Lung microvascular endothelial cell (primary cell): ENCODE measurements at regions not wholly inside any gene's neighbourhood (a gene's known extent, or its start where the extent isn't known, plus 50 kb on each side); places are given as distances from the start of the nearest gene placed in this dataset.
A peak's percentile ranks its signal among the peaks of the same experiment; 100 is the strongest.

ENCODE experiments used
- DNase-seq, 2 donors: peaks; one replicate each; pipeline versions ENCODE4 v3.0.0 to v3.0.0-alpha.2; 2010; ENCODE audit warnings: low read depth in 2 of 2

DNA sequence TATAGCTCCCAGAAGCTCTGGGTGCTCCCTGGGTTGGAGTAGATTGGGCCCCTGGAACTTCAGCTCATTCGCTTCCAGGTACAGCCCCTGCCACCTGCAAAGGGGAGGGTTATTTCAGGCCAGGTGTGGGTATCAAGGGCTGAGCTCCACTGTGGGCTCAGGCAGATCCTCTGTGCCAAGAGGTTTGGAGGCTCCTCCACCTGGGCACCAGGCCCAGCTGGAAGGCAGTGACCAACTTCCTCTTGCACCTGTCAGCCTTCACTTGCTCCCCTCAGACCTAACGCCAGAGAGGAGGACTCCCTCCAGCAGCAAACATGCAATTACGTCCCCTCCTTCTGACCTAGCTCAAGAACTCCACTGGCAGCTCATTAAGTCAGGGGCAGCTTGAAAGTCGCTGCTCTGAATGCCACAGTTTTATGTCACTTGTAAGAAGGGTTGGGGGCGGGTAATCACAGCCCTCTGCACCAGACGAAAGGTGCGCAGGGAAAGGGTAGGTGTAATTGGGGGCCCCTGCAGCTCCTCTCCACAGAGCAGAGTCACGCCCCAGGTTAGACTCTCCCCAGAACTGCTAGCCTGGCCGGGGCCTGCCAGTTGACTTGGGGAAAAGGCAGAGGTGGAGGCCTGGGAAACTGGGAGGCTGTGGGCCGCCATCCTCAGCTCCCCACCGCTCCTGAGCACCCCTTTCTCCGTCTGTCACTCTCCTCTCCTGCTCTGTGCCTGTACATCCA lies 125.0 kb upstream of the TMPRSS2 start:
- no peak for DNase-seq

- no peak for DNase-seq
Measured at GRCh38 chr21:41631564-41632461, 123.9 kb upstream of the TMPRSS2 start.

DNA sequence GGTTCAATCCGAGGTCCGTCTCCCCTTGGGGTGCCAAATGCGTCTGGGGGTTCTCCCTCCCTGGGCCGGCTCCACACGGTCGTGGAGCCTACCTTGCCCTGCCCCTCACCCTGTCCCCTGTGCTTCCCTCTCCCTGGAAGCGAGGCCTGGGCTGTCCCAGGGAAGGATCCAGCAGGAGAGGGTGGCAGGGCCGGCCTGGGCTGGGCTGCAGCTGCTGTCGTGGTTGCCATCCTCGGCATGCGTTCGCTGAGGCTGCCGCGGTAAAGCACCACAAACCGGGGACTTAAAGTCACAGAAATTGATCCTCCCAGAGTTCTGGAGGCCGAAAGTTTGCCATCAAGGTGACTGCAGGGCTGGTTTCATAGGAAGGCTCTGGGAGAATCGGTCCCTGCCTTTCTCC lies 123.0 kb upstream of the TMPRSS2 start:
- DNase-seq: no peak

DNA sequence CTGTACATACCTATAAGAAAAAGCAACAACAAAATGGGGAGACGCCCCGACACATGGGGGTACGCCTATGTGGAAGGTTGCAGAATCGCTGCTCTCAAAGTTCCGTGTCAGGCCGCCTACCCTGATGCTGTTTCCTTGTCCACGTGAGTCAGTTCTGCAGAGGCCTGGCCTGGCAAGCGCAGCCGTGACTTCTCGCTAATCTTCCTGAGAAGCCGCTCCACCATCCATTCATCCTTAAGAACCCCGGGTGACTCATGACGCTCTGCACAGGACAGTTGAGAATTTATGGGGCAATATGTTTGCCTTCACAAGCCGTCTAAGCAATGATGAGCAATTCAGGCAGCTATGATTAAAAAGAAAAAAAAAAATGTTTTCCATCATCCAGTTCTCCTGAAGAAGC lies 122.3 kb upstream of the TMPRSS2 start:
- DNase-seq: peak in 1 of 2 donors; percentile 14

- peak in 1 of 2 donors; percentile 45 for DNase-seq
Measured at GRCh38 chr21:41628256-41628655, 120.3 kb upstream of the TMPRSS2 start.

GRCh38 chr21:41627428-41627827 lies 119.5 kb upstream of the TMPRSS2 start:
- no peak for DNase-seq

DNA sequence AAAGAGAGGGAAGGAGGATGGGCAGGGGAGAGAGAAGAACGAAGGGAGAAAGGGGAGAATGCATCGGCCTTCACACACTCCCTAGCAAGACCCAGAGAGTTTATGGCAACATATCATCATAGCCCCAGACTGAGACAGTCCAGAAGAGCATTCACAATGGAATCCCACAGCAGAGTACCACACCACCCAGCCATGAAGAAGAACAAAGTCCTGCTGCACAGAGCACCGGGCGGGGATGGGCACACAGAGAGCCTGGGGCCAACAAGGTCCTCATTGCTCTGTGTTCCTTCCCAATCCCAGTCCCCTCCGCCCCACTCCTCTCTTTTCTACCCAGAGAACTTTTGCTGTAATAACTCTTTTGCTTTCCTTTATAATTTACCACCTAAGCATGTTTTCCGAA lies 118.1 kb upstream of the TMPRSS2 start:
- no peak for DNase-seq

DNA sequence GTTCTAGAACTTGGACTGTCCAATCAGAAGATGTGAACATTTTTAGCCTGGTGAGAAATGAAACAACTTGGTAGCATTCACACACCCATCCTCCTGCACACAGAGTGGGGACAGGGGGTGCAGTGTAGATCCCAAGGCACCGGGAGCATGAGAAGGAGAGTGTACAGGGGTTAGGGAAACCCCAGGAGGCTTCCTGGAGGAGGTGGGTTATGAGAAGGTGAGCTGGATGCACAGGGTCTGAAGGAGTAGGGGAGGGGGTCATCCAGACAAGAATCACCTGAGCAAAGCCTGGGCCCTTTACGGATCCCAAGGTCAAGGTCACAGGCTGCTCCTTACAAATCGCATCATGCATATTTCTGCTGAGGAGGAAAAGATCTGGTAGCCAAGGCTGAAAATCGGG lies 117.5 kb upstream of the TMPRSS2 start:
- DNase-seq: no peak

GRCh38 chr21:41624674-41625310 lies 116.8 kb upstream of the TMPRSS2 start:
- DNase-seq: peak in 1 of 2 donors; percentile 11

DNA sequence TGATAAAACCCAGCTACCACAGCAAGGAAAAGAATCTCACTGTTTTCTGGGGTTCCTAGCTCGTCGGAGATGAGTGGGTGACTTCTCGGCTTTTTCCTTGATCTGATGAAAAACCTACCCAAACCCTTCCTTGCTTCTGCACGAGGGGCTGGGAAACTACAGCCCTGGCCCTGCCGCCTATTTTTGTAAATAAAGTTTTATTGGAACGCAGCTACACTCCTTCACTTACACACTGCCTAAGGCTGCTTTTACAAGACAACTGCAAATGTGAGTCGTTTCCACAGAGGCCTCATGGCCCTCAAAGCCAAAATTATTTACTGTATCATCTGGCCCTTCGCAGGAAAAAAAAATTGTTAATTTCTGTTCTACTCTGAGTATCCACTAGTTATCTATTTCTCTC lies 116.0 kb upstream of the TMPRSS2 start:
- no peak for DNase-seq

DNA sequence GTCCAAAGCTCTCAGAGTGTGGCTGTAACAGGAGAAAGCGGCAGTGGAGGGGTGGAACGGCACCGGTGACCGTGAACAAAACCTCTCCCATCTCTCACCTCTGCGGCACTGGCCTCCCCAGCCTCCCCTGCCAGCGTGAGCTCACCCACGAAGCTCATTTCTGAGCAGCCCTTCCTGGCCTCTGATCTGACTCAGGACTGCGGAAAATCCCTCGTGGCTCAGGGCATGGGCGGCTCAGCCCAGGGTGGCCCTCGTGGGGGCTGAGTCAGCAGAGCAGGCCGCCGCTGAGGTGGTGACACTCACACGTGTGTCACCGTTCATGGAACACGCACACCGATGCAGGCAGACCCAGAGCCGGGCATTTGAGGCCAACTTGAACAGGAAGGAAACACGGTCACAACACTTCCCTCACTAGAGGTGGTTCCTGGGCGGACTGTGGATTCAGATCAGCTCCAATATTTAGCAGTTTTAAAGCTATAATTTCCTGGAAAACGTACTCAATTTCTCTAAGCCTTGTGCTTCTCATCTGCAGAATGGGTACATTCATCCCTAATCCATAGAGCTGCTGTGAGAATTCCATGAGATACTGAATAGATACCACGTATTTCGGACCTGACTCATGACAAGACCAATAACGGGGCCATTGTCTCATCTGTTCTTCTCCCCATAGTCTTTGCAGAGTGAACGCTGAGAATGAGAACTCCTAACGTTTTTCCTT lies 115.0 kb upstream of the TMPRSS2 start:
- peak; percentile 20 to 49 for DNase-seq

DNA sequence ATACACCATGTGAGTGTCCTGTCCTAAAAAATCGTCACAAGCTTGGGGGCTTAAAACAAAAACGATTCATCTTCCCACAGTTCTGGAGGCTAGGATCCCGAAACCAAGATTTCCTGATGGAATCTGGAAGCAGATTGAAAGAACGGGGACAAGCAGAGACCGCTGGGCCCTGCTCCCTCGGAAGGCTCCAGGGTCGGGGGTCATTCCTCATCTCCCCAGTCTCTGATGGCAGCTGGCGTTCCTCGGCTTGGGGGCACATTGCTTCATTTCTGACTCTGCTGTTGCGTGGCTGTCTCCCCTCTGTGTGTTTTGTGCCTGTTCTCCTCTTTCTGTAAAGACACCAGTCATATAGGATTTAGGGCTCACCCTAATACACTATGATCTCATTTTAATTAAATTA lies 114.2 kb upstream of the TMPRSS2 start:
- no peak for DNase-seq

DNA sequence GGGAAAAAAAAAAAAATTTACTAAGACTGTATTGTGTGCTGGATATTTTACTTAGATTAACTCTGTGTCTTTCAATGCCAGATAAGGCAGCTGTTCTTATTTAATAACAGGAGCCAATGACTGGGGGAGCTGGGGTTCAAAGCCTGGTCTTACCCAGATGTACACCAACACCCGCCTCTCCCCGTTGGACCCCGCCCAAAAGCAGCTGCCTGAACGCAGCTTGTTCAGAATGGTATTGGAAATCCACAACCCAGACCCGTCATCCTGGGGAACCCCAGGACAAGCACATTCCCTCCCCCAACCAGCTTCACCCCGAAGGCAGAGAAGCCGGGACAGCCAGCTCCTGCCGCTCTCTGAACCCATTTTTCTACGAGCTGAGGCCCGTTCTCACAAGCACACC lies 113.6 kb upstream of the TMPRSS2 start:
- DNase-seq: no peak

DNA sequence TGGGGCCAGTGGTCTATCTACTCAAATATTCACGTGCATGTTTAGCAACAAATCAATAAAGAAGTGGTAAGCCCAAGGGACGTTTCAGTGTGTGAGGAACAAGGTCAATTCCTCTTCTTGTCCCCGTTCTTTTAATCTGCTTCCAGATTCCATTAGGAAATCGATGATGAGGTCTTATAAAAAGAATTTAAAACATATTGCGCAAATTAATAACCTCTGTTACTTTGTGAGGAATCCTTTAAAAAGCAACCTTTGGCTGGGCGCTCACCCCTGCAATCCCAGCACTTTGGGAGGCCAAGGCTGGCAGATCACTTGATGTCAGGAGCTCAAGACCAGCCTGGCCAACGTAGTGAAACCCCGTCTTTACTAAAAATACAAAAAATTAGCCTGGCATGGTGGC lies 113.0 kb upstream of the TMPRSS2 start:
- DNase-seq: no peak

DNA sequence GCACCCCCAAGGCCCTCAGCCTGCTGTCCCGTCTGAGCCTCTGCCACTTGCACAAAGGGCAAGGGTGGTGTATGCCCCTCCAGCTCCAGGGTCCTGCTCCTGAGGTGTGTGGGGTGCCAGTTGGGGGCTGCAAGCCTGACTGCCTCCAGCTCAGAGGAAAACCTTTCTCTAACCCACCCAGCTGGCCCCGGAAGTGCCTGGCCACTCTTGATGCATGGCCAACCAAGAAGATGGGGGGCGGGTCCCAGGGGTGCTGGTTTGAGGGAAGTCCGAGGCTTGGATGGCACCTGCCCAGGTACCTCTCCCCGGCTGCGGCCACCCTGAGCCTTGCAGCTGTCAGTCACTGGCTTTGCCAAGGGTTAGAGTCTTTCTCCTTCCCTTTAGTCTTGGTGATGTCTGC lies 112.6 kb upstream of the TMPRSS2 start:
- DNase-seq: no peak

GRCh38 chr21:41616031-41616591 lies 108.2 kb upstream of the TMPRSS2 start:
- no peak for DNase-seq

- DNase-seq: no peak
Measured at GRCh38 chr21:41615613-41616012, 107.7 kb upstream of the TMPRSS2 start.

DNA sequence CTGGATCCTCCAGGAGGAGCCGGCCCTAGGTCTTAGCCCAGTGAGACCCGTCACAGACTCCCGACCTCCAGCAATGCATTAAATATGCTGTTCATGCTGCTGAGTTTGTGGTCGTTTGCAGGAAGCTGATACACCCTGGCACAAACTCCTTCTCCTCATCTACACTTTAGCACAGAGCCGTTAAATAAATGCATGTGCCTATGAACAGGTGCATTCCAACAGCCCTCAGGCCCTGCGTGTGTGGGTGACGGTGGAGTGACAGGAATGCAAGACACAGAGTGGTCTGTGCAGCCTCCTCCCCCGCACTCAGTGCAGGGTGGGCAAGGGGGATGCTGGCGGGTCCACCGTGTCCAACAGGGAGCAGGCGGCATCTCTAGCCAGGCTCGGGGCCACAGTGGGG lies 106.6 kb upstream of the TMPRSS2 start:
- DNase-seq: no peak

DNA sequence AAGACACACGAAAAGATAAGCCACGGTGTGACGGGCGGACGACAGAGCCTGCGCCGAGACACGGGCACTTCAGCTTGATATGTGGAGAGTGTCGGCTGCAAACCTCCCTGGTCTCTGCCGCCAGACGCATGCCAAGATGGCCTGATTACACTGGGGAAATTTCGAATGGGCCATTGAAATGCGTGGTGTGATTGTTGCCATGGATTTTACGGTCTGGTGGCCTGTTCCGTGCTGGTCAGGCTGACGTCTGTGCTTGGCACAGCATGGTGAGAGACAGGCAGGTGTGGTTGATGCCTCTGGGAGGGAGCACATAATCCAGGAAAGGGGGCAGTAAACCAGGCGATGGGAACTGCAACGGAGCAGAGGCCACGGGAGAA lies 105.6 kb upstream of the TMPRSS2 start:
- no peak for DNase-seq

GRCh38 chr21:41612674-41613532 lies 104.9 kb upstream of the TMPRSS2 start:
- DNase-seq: peak; percentile 17 to 48
